ENCODE measurements at regions not wholly inside any gene's neighbourhood (a gene's known extent, or its start where the extent isn't known, plus 50 kb on each side); places are given as distances from the start of the nearest gene placed in this dataset.
"Not testable (repeated sequence)": the region's sequence is repeated elsewhere in the genome, so short reads cannot be mapped to it uniquely, and the experiment has no call there.

DNA sequence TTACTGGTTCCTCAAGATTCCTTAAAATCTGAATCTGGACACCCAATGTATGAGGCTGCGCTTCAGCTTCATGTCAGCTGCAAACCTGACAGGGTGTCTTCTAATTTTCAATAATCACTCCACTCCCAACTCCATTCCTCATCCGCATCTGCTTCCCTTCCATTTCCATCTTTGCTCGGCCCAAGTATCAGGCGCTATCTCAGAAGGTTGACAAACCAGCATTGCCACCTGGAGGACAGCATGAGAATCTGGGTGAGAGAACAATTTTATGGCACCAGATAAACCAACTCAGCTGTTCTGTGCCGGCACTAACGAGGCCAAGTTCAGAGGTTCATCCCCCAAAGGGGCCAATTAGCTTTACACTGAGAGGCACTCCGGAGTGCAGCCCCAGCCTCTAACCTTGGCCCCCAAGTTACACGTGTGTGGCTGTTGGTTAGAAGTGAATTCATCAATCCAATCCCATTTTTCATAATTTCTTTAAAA is 79.1 kb upstream of the LMO2 start:
- DNase-seq, result no peak

DNA sequence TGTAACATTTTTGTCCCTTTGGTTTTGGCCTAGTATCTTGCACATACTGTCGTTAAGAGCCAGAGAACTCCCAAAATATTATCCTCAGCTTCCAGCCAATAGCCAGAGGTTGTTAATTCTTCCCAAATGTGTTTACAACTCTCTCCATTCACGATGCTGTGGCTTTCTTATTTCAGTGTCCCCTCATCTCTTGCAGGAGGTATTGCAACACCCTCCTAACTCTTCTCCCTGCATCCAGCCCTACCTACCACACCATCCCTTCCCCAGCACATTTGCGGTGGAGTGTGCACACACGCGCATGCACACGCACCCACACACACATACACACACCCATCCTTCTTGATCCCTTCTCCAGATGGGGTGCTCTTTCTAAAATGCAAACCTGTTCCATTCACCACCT is 75.6 kb upstream of the LMO2 start:
- no peak for DNase-seq

DNA sequence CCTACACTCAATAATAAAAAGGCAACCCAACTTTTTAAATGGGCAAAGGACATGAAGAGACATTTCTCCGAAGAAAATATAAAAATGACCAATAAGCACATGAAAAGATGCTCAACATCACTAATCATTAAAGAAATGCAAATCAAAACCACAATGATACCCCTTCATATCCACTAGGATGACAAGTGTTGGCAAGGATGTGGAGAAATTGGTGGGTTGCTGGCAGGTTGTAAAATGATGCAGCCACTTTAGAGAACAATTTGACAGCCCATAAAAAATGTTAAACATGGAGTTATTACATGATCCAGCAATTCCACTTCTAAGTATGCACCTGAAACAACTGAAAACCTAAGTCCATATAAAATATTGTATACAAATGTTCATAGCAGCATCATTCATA is 73.2 kb upstream of the LMO2 start:
- DNase-seq, result no peak

DNA sequence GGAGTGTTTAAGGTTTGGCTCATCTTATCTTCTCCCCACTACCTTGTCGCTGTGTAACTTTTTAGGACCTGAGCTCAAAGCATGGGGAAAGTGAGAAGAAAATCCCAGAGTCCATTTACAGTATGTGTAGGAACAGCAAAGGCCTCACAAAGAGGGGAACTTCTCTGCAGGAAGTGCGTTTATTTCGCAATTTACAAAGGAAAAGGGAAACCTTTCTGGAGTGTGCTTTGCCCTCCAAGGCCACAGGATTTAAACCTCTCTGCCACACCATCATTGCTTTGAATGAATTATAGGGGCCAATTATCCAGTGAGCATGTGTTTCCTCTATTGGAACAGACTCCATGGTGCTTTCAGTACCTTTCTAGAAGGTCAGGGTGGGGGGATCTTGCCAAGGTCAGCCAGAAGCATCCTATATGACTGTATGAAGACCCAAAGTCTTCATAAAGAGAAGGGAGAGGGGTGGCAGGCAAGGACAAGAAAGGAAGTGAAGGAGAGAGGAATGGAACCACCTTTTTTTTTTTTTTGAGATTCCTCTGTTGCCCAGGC is 68.1 kb upstream of the LMO2 start:
- no peak for DNase-seq

DNA sequence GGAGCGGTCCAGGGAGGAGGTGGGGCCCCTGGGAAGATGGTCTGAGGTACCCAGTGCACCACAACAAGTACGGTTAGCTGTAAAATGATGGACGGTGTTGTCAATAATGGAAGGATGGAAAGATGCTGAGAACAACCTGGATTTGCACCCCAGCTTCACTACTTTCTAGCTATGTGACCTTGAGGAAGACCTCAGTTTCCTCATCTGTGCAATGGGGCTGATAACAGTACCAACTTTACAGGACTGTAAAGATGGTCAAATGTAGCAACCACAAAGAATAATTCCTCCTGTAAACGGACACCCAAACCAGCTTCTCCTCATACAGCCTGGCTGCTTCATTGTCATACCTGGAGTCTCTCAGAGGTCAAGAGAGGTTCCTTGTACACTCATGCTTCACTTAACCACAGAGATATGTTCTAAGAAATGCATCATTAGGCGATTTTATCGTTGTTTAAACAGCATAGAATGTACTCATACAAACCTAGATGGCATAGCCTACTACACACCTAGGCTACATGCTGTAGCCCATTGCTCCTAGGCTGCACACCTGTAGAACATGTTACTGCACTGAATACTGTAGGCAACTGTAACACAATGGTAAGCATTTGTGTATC is 65.5 kb upstream of the LMO2 start:
- no peak for DNase-seq

DNA sequence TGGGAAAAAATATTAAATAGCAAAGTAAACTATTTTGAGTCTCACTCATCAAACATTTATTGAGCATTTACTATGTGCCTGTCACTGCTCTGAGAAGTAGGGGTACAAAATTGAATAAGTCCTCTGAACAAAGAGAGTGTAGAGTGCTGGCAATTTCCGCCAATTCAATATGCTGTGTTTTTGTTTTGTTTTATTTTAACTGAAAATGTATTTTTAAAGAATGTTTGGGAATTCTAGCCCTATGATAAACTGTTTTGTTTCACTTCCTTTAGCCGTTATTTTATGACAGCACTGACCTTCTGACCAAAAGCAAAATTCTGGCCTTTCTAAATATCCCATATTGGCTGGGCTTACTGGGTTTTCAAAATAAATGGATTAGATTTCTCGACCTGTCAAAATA is 64.7 kb upstream of the LMO2 start:
- DNase-seq, result no peak

DNA sequence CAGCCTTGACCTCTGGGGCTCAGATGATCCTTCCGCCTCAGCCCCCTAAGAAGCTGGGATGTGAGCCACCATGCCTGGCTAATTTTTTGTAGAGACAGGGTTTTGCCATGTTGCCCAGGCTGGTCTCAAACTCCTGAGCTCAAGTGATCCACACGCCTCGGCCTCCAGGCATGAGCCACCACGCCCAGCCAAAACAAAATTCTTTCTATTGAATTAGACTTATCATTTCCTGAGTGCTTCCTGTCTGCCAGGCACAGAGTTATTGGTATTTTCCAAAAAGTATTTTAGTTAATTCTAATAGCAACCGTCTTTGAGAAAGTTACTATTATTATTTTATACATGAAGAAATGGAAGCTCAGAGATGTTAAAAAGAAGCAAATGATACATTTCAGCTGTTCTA is 61.4 kb upstream of the LMO2 start:
- DNase-seq, result no peak

DNA sequence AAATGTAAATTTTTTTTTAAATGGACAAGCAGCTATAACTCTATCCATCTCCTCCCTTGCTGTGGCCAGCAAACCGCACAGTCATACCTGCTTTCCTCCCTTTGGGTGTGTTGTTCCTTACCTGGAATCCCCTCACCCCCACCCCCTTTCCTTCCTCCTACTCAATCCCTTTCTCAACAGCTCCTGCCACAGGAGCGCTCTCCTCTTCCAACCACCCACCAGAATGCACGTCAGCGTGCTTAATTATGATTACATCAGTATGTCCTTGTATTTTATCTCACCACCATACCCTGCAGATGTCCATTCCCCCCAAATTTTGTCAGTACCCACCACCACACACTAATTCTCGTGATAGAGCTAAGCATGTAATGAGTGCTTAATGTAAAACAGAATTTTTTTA is 60.9 kb upstream of the LMO2 start:
- no peak for DNase-seq

DNA sequence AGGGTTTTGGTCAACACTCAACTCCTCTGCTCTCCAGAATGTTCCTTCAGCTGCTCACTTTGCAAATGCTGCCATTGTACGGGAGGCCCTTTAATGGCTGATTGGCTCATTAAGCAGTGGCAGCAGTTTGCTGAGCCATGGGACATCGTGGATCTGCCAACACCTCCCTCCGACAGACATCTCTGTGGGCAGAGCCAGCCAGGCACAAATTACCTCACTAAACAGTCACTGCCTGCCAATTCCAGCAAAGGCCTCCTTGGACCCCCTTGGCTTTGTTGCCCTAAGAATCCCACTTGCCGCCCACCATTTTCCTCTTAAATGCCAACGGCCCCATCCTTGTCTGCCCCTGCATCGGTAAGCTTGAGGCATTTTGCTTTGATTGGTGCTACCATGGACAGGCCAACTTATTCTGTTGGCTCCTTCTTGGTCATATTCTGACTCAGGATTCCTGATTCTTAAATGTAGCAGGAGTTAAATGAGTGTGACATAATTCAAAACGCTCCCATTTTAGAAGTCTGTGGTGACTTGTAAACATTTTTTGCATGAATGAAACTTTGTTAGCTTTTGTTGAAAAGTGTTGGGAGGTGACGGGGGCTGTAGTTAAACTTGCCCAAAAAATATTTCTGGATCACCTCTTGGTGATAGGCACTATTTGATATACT is 57.5 kb upstream of the LMO2 start:
- no peak for DNase-seq

DNA sequence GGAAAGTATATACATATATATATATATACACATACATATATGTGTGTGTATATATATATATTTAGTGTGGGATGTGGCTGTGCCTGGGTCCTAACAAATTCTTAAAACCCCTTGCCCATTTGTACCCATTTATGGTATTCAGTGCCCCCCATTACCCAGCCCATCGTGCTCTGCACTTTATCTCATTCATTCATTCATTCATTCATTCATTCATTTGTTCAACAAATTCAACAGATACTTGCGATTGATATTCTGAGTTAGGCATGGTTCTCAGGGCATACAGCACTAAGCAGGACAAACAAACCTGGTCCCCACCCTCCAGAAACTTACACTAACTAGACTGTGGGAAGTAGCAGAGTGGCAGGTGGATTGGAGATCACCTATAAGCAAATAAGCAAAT is 56.6 kb upstream of the LMO2 start:
- DNase-seq, result no peak

DNA sequence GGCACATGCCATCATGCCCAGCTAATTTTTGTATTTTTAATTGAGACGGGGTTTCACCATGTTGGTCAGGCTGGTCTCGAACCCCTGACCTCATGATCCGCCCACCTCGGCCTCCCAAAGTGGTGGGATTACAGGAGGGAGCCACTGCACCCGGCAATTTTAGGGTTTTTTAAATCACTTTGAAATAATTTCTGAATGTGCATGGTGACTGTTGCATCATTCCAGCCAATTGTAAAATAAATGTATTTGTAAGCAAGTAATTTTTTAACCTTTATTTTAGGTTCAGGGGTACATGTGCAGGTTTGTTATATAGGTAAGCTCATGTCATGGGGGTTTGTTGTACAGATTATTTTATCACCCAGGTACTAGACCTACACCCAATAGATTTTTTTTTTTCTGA is 56.0 kb upstream of the LMO2 start:
- DNase-seq, result not testable (repeated sequence)

DNA sequence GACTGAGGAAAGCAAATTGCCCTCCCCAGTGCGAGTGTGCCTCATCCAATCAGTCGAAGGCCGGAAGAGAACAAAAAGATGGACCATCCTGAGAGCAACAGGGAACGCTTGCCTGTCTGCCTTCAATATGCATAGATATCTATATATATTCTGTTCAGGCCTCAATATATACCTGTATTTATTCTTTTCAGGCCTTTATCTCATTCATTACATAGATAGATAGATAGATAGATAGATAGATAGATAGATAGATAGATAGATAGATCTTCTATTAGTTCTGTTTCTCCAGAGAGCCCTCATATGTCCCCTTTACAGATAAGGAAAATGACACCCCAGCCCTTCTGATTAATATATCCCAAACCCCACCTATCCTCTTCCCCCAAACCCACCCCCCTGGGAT is 55.1 kb upstream of the LMO2 start:
- DNase-seq, result no peak

DNA sequence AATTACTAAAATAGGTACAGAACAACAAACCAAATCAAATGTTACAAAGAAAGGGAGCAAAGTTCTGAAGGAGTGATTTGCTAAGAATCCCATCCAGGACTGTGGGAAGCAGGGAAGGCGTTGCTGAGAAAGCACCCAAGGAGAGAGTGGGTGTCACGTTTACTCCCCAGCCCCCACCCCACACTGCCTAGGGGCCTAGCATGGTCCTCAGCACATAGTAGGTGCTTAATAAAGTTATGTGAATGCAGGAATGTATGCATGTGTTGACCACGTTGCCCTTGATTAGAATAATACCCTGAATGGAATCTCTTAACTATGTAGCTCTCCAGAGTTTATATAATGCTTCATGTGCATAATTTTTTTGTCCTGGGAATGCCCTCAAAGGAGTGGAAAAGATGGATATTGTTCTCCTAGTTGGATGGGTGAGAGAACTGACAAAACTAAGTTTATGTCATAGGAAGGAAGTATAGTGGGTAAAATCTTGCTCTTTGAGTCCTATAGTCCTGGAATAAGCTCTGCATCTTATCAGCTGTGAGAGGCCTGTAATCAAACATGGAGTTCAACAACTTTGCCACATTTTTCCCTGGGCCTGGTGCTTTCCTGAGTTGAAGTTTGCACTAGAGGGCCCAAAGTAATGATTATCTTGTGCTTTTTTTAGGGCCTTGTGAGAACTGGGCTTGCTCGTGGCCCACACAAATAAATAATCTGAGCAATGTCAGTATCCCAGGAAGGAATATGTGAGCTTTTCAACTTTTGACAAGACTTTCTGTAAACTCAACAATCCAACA is 53.8 kb upstream of the LMO2 start:
- no peak for DNase-seq

DNA sequence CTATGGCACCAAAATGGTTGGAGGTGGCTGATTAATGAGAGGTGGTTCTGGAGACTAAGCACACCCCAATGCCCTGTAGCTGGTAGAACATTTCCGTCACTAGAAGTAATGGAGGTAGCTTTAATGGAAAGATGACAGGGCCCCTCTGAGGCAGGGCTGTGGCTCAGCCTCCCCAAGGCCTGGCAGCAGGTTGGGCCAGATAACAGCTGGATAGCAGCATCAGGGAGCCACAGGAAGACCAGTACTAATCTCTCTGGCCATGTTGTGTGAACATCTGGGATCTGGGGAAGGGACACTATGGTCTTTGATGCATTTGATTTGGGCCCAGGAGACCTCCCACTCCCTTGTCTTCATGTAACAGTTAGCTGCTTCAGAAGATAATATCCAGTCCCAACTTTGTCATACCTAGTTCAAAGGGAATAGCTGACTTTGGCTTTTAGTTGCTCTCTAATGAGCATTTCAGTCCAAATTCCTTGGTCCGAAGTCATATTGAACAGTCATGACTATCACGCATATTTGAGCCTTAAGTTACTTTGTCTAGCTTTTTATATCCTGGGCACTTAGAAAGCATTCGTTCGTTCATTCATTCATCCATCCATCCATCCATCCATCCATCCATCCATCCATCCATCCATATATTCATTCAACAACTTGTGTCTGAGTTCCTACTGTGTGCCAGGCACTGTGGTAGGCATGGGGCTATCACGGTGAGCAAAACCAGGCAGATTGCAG is 53.0 kb upstream of the LMO2 start:
- no peak for DNase-seq

DNA sequence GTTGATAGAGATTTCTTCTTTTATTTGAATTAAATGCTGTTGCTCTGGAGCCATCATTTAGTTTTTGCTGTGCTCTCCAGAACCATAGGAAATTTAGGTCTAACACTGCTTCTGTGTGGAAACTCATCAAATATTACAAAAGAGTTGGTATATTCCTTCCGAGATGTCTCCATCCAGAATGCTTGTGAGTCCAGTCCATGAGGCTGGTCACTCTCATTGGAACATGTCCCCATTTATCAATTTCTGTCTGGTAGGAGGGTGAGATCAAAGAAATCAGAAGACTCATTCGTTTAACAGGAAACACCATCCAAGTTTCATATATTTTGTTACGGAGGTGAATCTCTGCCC is 52.4 kb upstream of the LMO2 start:
- DNase-seq, result no peak

DNA sequence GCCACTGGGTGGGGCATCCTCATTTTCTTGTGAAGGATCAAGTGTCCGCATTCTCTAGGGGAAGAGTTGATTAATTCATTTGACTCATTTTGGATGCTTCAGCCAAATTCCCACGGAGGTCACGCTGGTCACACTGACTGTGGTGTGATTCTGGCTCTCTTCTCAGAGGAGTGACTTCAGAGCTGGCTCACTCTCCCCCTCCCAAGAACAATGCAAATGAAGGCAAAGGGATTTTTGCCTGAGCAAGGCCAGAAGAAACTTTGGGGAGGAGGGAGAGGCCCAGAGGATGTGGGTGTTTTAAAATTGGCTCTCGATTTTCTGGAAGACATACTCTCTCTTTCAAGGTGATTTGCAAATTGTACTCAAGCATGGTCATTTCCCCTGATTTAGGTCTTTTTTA is 51.1 kb upstream of the LMO2 start:
- DNase-seq, result no peak

DNA sequence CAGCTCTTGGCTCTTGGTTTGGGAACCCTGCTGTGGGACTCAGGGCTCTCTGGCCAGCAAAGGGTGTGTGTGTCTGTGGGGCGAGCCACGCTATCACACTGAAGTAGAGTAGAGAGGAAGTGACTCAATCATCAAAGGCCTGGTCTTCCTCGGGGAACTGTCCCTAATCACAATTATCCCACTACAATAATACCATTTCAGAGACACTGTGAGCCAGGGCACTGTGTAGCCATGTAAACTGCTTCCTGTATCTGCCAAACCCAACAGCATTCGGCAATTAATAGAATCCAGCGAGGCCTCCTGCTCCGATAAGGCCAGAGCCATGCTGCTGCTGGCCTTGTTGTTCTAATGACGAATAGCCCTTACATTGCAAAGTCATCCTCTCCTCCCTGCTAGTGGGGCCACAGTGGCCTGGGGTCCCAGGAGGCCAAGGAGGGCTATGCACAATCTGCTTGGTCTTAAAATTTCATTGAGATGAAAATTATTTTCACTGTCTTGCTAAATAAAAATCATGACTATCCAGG is 49.8 kb upstream of the LMO2 start:
- DNase-seq, result no peak
